NCI-H1417 (cell line): ENCODE measurements at regions not wholly inside any gene's neighbourhood (a gene's known extent, or its start where the extent isn't known, plus 50 kb on each side); places are given as distances from the start of the nearest gene placed in this dataset.
"Not testable (repeated sequence)": the region's sequence is repeated elsewhere in the genome, so short reads cannot be mapped to it uniquely, and the experiment has no call there.

Experiments used
- DNase-seq, 3 experiments: peaks; one replicate each; lab custom pipeline; 2025; lab: John Stamatoyannopoulos, UW

DNA sequence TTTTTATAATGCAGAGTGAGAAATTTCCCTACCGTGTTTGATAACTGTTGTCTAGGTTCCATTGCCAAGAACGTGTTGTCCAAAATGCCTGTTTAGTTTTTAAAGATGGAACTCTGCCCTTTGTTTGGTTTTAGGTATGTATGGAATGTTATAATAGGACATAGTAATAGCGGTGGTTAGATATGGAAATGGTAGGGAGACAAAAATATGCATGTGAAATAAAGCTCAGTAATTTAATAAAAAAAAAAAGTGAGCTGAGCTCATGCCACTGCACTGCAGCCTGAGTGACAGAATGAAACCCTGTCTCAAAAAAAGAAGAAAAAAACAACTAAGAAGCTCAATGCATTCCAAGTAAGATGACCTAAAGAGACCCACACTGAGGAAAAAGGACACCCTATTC lies 72.9 kb downstream of the ZNF783 start:
- DNase-seq: no peak

DNA sequence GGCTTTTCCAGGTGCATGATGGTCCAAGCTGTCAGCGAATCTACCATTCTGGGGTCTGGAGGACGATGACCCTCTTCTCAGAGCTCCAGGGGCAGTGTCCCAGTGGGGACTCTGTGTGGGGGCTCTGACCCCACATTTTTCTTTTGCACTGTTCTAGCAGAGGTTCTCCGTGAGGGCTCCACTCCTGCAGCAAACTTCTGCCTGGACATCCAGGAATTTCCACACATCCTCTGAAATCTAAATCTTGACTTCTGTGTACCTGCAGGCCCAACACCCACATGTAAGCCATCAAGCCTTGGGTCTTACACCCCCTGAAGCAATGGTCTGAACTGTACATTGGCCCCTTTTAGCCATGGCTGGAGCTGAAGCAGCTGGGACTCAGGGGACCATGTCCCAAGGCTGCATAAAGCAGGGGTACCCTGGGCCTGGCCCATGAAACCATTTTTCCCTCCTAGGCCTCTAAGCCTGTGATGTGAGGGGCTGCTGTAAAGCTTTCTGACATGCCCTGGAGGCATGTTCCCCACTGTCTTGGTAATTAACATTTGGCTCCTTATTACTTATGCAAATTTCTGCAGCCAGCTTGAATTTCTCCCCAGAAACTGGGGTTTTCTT lies 86.9 kb downstream of the ZNF783 start:
- no peak for DNase-seq

DNA sequence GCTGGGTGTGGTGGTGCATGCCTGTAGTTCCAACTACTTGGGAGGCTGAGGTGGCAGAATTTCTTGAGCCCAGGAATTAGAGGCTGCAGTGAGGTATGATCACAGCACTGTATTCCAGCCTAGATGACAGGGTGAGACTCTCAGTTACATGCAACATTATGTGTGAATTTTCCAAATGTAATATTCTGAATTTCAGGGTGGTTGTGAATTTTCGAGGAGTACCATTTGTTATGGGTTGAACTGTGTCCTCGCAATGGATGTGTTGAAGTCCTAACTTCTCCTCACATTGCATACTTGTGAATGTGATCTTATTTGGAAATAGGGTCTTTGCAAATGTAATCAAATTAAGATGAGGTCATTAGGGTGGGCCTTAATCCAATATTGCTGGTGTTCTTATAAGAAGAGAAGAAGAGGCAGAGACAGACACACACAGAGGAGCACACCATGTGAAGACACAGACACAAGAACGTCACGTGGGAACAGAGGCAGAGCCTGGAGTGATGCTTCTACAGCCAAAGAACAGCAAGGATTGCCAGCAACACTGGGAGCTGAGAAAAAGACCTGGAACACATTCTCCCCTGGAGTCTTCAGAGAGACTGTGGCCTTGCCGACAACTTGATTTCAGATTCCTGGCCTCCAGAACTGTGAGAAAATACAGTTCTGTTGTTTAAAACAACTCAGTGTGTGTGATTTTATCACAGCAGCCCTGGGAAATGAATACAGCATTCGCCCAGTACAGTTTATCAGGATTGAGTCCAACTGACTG lies 91.9 kb downstream of the ZNF783 start:
- no peak for DNase-seq

DNA sequence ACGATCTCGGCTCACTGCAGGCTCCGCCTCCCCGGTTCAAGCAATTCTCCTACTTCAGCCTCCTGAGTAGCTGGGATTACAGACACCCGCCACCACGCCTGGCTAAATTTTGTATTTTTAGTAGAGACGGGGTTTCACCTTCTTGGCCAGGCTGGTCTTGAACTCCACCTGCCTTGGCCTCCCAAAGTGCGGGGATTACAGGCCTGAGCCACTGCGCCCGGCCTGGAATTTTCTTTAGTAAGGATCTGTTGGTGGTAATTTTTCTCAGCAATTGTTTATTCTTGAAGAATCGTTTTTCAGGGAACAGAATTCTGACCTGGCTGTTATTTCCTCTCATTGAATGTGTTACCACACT lies 93.0 kb downstream of the ZNF783 start:
- DNase-seq: not testable (repeated sequence)

DNA sequence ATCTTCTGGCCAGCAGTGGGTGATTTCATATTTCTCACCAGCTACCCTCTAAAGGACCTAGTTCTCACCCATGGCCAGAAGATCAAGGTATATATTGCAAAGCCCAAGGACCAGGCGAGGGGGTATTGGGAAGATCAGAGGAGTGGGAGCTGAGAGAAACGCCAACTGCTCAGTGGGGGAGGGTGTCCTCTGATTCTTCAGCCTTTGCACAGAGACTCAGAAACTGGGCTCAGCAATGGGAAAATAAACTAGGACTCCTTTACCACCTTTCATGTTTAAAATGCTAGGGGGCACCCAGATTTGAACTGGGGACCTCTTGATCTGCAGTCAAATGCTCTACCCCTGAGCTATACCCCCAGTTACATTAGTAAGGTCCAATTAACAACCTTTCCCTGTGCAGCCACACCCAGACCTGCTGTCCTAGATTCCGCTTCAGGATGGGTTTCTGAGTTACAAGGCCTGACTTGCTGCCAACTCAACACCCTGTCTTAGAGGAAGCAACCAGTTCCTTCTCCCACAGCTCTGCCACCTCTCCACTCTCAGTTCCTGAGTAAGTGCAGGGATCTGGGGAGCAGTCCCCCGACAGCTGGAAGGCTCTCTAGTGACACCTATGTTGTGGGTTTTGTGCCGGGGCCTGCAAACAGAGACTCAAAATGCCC lies 93.5 kb downstream of the ZNF783 start:
- peak in 1 of 3 experiments; percentile 23 for DNase-seq

GRCh38 chr7:149362696-149363095 lies 98.2 kb downstream of the ZNF777 start:
- no peak for DNase-seq

DNA sequence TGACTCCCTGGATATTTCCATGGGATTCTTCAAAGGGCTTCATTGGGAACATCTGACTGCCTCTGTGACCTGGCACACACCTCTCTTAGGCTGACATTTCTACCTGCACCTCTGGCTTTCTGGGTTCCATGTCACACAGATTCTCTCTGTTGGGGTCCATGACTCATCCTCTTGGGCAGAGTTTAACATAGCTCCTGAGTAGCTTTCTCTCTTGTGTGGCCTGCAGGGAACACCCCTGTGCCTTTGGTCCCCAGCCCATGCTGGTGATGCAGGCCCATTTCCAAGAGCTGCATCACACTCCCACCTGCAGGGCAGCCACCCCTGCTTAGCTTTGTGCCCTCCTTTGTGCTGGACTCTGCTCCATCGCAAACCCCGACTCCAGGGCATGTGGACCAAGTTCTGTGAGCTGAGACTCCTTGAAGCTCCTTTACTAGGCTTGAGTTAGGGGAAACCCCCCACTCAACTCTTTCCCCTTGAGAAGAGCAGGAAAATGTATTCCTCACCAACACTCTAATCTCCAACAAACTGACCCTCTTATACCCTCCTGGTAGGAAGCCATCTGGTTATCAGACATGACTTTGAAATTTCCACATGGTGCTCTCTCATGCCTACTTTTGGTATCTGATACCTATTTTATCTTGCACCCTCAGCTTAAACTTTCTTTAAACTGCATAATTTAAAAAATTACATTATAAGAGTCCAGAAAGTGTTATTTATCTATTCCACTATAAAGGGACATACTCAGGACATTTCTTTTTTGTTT lies 93.3 kb downstream of the ZNF777 start:
- DNase-seq: no peak

GRCh38 chr7:149369497-149369896 lies 91.4 kb downstream of the ZNF777 start:
- DNase-seq: no peak

DNA sequence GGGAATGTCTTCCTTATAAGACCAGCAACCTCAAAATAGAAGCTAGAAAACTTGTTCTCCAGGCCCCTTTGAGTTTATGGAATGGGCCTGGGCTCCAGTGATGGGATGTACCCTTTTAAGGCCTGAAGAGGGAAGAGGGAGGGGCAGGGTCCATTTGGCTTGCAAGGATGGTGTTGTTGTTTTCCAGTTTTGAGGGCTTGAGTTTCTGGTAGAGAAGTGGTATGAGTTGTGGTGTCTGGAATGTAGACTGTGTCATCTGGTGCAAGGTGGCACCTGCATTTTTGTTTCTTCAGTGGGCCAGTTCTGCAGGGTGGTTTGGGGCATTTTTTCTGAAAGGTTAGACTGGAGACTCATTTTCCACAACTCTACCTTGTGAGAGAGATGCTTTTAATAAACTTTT lies 90.1 kb downstream of the ZNF777 start:
- DNase-seq: no peak

- no peak for DNase-seq
Observed at GRCh38 chr7:149373089-149373488, 87.8 kb downstream of the ZNF777 start.

DNA sequence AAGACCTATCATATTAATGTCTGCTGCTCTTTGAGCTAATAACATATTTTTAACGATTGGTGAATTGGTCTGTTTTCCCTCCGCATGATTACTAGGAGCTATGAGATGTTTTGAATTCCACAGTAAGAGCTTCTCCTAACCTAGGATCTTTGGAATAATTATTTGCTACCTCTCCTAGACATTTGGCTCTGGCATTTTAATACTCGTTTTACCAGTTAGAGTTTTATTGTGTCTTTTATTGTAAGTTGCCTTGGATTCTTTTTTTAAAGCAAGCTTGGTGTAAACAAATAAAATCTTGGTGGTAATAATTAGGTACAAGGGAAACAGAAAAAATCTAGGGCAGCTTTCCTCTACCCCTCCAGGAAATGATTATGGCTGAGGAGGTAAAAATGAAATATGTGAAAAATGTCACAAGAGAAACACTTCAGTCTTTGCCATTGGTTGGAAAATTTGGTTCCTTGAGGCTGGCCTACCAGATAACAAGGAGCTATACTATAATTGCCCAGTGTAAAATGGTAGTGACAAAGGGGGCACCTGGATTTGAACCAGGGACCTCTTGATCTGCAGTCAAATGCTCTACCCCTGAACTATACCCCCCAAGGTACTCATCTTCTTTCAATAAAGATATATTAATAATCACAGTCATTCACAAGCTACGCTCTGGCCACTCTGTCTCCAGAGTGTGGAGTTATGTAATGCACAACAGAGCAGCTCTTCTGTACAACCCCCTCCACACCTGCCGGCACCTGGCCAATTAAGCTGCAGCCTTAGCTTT lies 85.4 kb downstream of the ZNF777 start:
- no peak for DNase-seq

DNA sequence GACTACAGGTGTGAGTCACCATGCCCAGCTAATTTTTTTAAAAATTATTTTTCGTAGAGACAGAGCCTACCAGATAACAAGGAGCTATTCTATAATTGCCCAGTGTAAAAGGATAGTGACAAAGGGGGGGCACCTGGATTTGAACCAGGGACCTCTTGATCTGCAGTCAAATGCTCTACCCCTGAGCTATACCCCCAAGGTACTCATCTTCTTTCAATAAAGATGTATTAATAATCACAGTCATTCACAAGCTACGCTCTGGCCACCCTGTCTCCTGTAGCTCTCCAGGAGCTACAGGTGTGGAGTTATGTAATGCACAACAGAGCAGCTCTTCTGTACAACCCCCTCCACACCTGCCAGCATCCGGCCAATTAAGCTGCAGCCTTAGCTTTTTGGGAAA lies 83.5 kb downstream of the ZNF777 start:
- no peak for DNase-seq

DNA sequence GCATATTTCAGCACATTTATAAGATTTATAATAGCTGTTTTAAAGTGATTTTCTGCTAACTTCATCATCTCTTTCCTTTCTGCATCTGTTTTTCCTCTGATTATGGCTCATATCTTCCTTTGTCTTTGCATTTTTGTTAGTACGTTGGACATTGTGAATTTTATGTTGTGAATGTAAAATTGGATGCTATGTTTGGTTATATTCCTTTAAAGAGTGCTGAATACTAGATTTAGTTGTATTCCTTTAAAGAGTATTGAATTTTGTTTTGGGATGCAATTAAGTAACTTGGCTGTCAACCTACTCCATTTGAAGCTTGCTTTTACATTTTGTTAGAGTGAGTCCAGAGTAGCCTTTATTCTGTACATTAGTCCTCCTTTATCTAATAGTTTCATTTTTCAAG lies 81.2 kb downstream of the ZNF777 start:
- DNase-seq: no peak

- peak in 1 of 3 experiments; percentile 15 for DNase-seq
Observed at GRCh38 chr7:149381245-149381644, 79.6 kb downstream of the ZNF777 start.
